H1 (cell line): ENCODE measurements at regions not wholly inside any gene's neighbourhood (a gene's known extent, or its start where the extent isn't known, plus 50 kb on each side); places are given as distances from the start of the nearest gene placed in this dataset.

Experiments
- CTCF ChIA-PET: fragments of 300-600 bp; sonication (Branson Sonifier 250); formaldehyde crosslinking; loops from one replicate; lab custom pipeline; 2021; ENCODE audit not compliant: partially characterized antibody; lab: Charles Lee
- POLR2A ChIA-PET: fragments of 300-600 bp; sonication (Branson Sonifier 250); formaldehyde crosslinking; loops from one replicate; lab custom pipeline; 2021; ENCODE audit warnings: inconsistent platforms; ENCODE audit not compliant: partially characterized antibody; lab: Charles Lee
- DNase-seq, 2 experiments: peaks; one replicate each; pipeline versions ENCODE4 v3.0.0 to v3.0.0-alpha.2; 2010 to 2022; ENCODE audit warnings: low spot score in 2 of 2, low read depth in 1 of 2, mixed read lengths in 1 of 2
- FAIRE-seq: peaks from 2 replicates; lab custom pipeline; 2011; peaks lifted over from hg19 to GRCh38; lab: Jason Lieb, UNC
- H2AFZ ChIP-seq: 2 replicates; pipeline ENCODE4 v1.8.1; 2012; ENCODE audit warnings: low read length, inconsistent platforms
- H2AK5ac ChIP-seq: 2 replicates; pipeline ENCODE4 v1.6.1; 2013; ENCODE audit warnings: low read depth, low read length
- H2BK120ac ChIP-seq: replicated peaks from 2 replicates; pipeline ENCODE3; 2013; ENCODE audit warnings: low read depth, low read length, inconsistent platforms
- H2BK12ac ChIP-seq: 2 replicates; pipeline ENCODE4 v1.6.1; 2013; ENCODE audit warnings: low read depth, low read length
- H2BK15ac ChIP-seq: 2 replicates; pipeline ENCODE4 v1.6.1; 2013; ENCODE audit warnings: low read length
- H2BK20ac ChIP-seq: 2 replicates; pipeline ENCODE4 v1.6.1; 2013; ENCODE audit warnings: low read length
- H2BK5ac ChIP-seq: 2 replicates; pipeline ENCODE4 v1.6.1; 2013; ENCODE audit warnings: low read depth, low read length
- H3K14ac ChIP-seq: 2 replicates; pipeline ENCODE4 v1.6.1; 2013; ENCODE audit warnings: inconsistent platforms; ENCODE audit not compliant: insufficient read length
- H3K18ac ChIP-seq: 2 replicates; pipeline ENCODE4 v1.6.1; 2013; ENCODE audit warnings: low read length; ENCODE audit errors: extremely low read depth
- H3K23ac ChIP-seq: 2 replicates; pipeline ENCODE4 v1.6.1; 2013; ENCODE audit warnings: inconsistent platforms; ENCODE audit not compliant: insufficient read length
- H3K23me2 ChIP-seq: 2 replicates; pipeline ENCODE4 v1.6.1; 2013; ENCODE audit warnings: low read depth, low read length
- H3K27ac ChIP-seq: 2 replicates; pipeline ENCODE4 v1.6.1; 2011; ENCODE audit warnings: low read depth, low read length, inconsistent platforms
- H3K27me3 ChIP-seq, 4 experiments: replicated peaks in 1 of 4; 1 replicate in 1 of 4; 2 replicates in 3 of 4; pipeline versions ENCODE4 v1.6.1 to v1.8.1; 2011 to 2013; ENCODE audit warnings: low read length in 3 of 4, mild to moderate bottlenecking in 3 of 4, inconsistent platforms in 2 of 4, mixed read lengths in 2 of 4, moderate library complexity in 1 of 4; ENCODE audit not compliant: control insufficient read depth in 3 of 4, insufficient read depth in 3 of 4; ENCODE audit errors: extremely low read depth in 1 of 4
- H3K36me3 ChIP-seq, 4 experiments: 2 replicates each; pipeline versions ENCODE4 v1.6.1 to v1.8.1; 2011 to 2013; ENCODE audit warnings: mild to moderate bottlenecking in 4 of 4, low read length in 3 of 4, moderate library complexity in 2 of 4, control low read depth in 1 of 4, inconsistent platforms in 1 of 4; ENCODE audit not compliant: insufficient read depth in 4 of 4, control insufficient read depth in 2 of 4
- H3K4ac ChIP-seq: replicated peaks from 2 replicates; pipeline ENCODE3; 2013; ENCODE audit warnings: low read length, low read depth, mixed read lengths, inconsistent platforms; ENCODE audit not compliant: insufficient read length
- H3K4me1 ChIP-seq, 4 experiments: replicated peaks in 1 of 4; 1 replicate in 1 of 4; 2 replicates in 3 of 4; pipeline versions ENCODE4 v1.6.1 to v1.8.1; 2011 to 2013; ENCODE audit warnings: low read length in 3 of 4, inconsistent platforms in 2 of 4, mixed read lengths in 1 of 4; ENCODE audit not compliant: insufficient read depth in 4 of 4, control insufficient read depth in 3 of 4
- H3K4me2 ChIP-seq, 2 experiments: 2 replicates each; pipeline versions ENCODE4 v1.6.1 to v1.8.1; 2011 to 2013; ENCODE audit warnings: low read depth in 2 of 2, low read length in 2 of 2, control low read depth in 1 of 2, inconsistent platforms in 1 of 2, mild to moderate bottlenecking in 1 of 2; ENCODE audit not compliant: insufficient read depth in 1 of 2
- H3K4me3 ChIP-seq, 4 experiments: fragments of 200-600, 300-600 bp in 1 of 4; sonication (generic), shearing (Covaris generic), sonication (Bioruptor Twin) in 1 of 4; 2 replicates each; pipeline versions ENCODE4 v1.5.1 to v1.8.1; 2011 to 2016; ENCODE audit warnings: low read length in 4 of 4, low read depth in 3 of 4, control low read depth in 2 of 4, inconsistent platforms in 2 of 4, mild to moderate bottlenecking in 2 of 4, mixed read lengths in 1 of 4, moderate library complexity in 1 of 4; ENCODE audit not compliant: insufficient read depth in 2 of 4; ENCODE audit errors: extremely low read depth in 1 of 4
- H3K56ac ChIP-seq: replicated peaks from 2 replicates; pipeline ENCODE3; 2013; ENCODE audit warnings: low read depth, mild to moderate bottlenecking, mixed read lengths, low read length, inconsistent platforms; ENCODE audit not compliant: insufficient read length
- H3K79me1 ChIP-seq: 2 replicates; pipeline ENCODE4 v1.6.1; 2013; ENCODE audit warnings: low read depth, low read length, control low read depth
- H3K79me2 ChIP-seq, 2 experiments: 2 replicates each; pipeline versions ENCODE4 v1.6.1 to v1.8.1; 2012 to 2013; ENCODE audit warnings: low read length in 2 of 2, mild to moderate bottlenecking in 2 of 2, inconsistent platforms in 1 of 2; ENCODE audit not compliant: insufficient read depth in 2 of 2, control insufficient read depth in 1 of 2
- H3K9ac ChIP-seq, 4 experiments: replicated peaks in 1 of 4; 1 replicate in 1 of 4; 2 replicates in 3 of 4; pipeline versions ENCODE4 v1.6.1 to v1.8.1; 2011 to 2013; ENCODE audit warnings: low read depth in 3 of 4, low read length in 3 of 4, control low read depth in 2 of 4, mild to moderate bottlenecking in 2 of 4, moderate library complexity in 2 of 4, inconsistent platforms in 1 of 4; ENCODE audit errors: extremely low read depth in 1 of 4
- H3K9me3 ChIP-seq, 2 experiments: 2 replicates each; pipeline versions ENCODE4 v1.6.1 to v1.8.1; 2012 to 2013; ENCODE audit warnings: mild to moderate bottlenecking in 2 of 2, moderate library complexity in 2 of 2, control low read depth in 1 of 2, inconsistent platforms in 1 of 2, low read depth in 1 of 2, low read length in 1 of 2, mixed read lengths in 1 of 2; ENCODE audit not compliant: insufficient read depth in 2 of 2
- H4K20me1 ChIP-seq, 2 experiments: replicated peaks in 1 of 2; 2 replicates each; pipeline versions ENCODE3 to v1.8.1; 2011 to 2013; ENCODE audit warnings: inconsistent platforms in 2 of 2, low read length in 2 of 2, mild to moderate bottlenecking in 1 of 2; ENCODE audit not compliant: insufficient read depth in 2 of 2, control insufficient read depth in 1 of 2
- H4K5ac ChIP-seq: 2 replicates; pipeline ENCODE4 v1.6.1; 2013; ENCODE audit warnings: low read length, low read depth, mixed read lengths, inconsistent platforms; ENCODE audit not compliant: insufficient read length
- H4K8ac ChIP-seq: 2 replicates; pipeline ENCODE4 v1.8.0; 2013; ENCODE audit warnings: mild to moderate bottlenecking, moderate library complexity, low read length, inconsistent platforms; ENCODE audit not compliant: insufficient read depth; ENCODE audit errors: extremely low read depth
- H4K91ac ChIP-seq: replicated peaks from 2 replicates; pipeline ENCODE3; 2013; ENCODE audit warnings: low read length, mixed read lengths, inconsistent platforms; ENCODE audit not compliant: insufficient read length
- E2F6 ChIP-seq: IDR thresholded peaks from 2 replicates; pipeline ENCODE4 v1.6.1; 2012; ENCODE audit warnings: inconsistent platforms
- SIN3A ChIP-seq, 2 experiments: IDR thresholded peaks in 1 of 2; conservative IDR thresholded peaks in 1 of 2; 2 replicates each; pipeline ENCODE4 v1.6.1; 2011 to 2012; ENCODE audit warnings: low read length in 2 of 2, improper control_type of control experiment in 1 of 2, low read depth in 1 of 2, mild to moderate bottlenecking in 1 of 2
- WGBS, 2 experiments: shearing (Covaris generic) in 1 of 2; methylation state at CpG; one replicate each; pipeline versions ENCODE4 v1.1.6 to v1.1.7; 2013 to 2015; ENCODE audit warnings: low lambda C conversion rate in 2 of 2, mixed read lengths in 2 of 2, inconsistent platforms in 1 of 2, low coverage in 1 of 2, missing lambda C conversion rate in 1 of 2; ENCODE audit not compliant: insufficient replicate concordance in 2 of 2, insufficient coverage in 1 of 2, insufficient read length in 1 of 2; ENCODE audit errors: extremely low coverage in 1 of 2, missing lambda C conversion rate in 1 of 2; 5-methylcytosine and 5-hydroxymethylcytosine counted together

GRCh38 chr6:15930207-15930606 is 198.7 kb upstream of the MYLIP start:
- Histone ChIP-seq H2AFZ (no peak overlapping the region), H4K8ac (no peak overlapping the region), H2BK15ac (no peak overlapping the region), H3K23me2 (no peaks in the 10 kb centered on the region), H2AK5ac (no peak overlapping the region), H3K4ac (no peak overlapping the region), H3K36me3 (peaks cover 0 to 7% (median 2%) of the 10 kb centered on the region in 4 experiments; a peak in 2 of 8 replicates), H3K27me3 (no peaks in the 10 kb centered on the region), H2BK12ac (no peak overlapping the region), H3K79me1 (no peaks in the 10 kb centered on the region), H3K4me3 (no peak overlapping the region), H3K4me2 (no peak overlapping the region), H3K14ac (no peak overlapping the region), H4K5ac (no peak overlapping the region), H3K9me3 (peaks cover 22 to 25% of the 10 kb centered on the region in 2 experiments), H3K56ac (no peak overlapping the region), H4K20me1 (no peaks in the 10 kb centered on the region), H3K18ac (no peak overlapping the region), H3K23ac (no peak overlapping the region), H3K27ac (no peak overlapping the region), H4K91ac (no peak overlapping the region), H2BK20ac (no peak overlapping the region), H3K9ac (no peak overlapping the region), H3K79me2 (no peaks in the 10 kb centered on the region), H3K4me1 (no peaks in the 10 kb centered on the region), H2BK120ac (no peak overlapping the region), H2BK5ac (no peak overlapping the region)
- 92% methylated on average over 3 of the region's 3 CpGs; no CpG with 5 or more reads in 1 of the 2 experiments for WGBS, 2 experiments
- ChIA-PET CTCF (no interaction called here), POLR2A (no interaction called here)
- DNase-seq = no peak
- no peak for FAIRE-seq
- no peak for TF ChIP-seq E2F6
- TF ChIP-seq SIN3A (conservative IDR thresholded peaks at IDR 0.05 in 1 of 2, IDR thresholded peaks at IDR 0.05 in 1 of 2; ENCODE audit: low read depth in 1 of 2, low read length in 2 of 2) = no peak
